Femur (tissue), 1 donor: ENCODE measurements at regions not wholly inside any gene's neighbourhood (a gene's known extent, or its start where the extent isn't known, plus 50 kb on each side); places are given as distances from the start of the nearest gene placed in this dataset.

Source experiments
- DNase-seq: peaks from one replicate; pipeline ENCODE4 v3.0.0-alpha.2; 2017

- no peak for DNase-seq
Observed at GRCh38 chr13:53150568-53150967, 122.0 kb downstream of the OLFM4 start.

GRCh38 chr13:53151336-53152056 is 122.9 kb downstream of the OLFM4 start:
- DNase-seq: peak; percentile 50

GRCh38 chr13:53152057-53152421 is 123.4 kb downstream of the OLFM4 start:
- no peak for DNase-seq

GRCh38 chr13:53158201-53158600 is 129.6 kb downstream of the OLFM4 start:
- DNase-seq: no peak

GRCh38 chr13:53159431-53159830 is 130.8 kb downstream of the OLFM4 start:
- no peak for DNase-seq

- no peak for DNase-seq
Observed at GRCh38 chr13:53160211-53160610, 131.6 kb downstream of the OLFM4 start.

GRCh38 chr13:53161251-53161650 is 132.6 kb downstream of the OLFM4 start:
- no peak for DNase-seq

- DNase-seq: no peak
Observed at GRCh38 chr13:53165261-53165660, 136.6 kb downstream of the OLFM4 start.

GRCh38 chr13:53167561-53167960 is 138.9 kb downstream of the OLFM4 start:
- DNase-seq: no peak

GRCh38 chr13:53170910-53171309 is 142.3 kb downstream of the OLFM4 start:
- DNase-seq: no peak

GRCh38 chr13:53174545-53174944 is 145.9 kb downstream of the OLFM4 start:
- no peak for DNase-seq

- no peak for DNase-seq
Observed at GRCh38 chr13:53180684-53181083, 152.1 kb downstream of the OLFM4 start.

GRCh38 chr13:53182724-53183123 is 154.1 kb downstream of the OLFM4 start:
- DNase-seq: no peak

GRCh38 chr13:53188120-53188519 is 159.5 kb downstream of the OLFM4 start:
- no peak for DNase-seq

GRCh38 chr13:53189162-53189561 is 160.5 kb downstream of the OLFM4 start:
- no peak for DNase-seq

- no peak for DNase-seq
Observed at GRCh38 chr13:53191091-53191490, 162.5 kb downstream of the OLFM4 start.

GRCh38 chr13:53197424-53197823 is 168.8 kb downstream of the OLFM4 start:
- no peak for DNase-seq

- no peak for DNase-seq
Observed at GRCh38 chr13:53198017-53198416, 169.4 kb downstream of the OLFM4 start.

GRCh38 chr13:53198736-53199135 is 170.1 kb downstream of the OLFM4 start:
- DNase-seq: no peak

- no peak for DNase-seq
Observed at GRCh38 chr13:53200075-53200474, 171.5 kb downstream of the OLFM4 start.

GRCh38 chr13:53200498-53201453 is 172.2 kb downstream of the OLFM4 start:
- DNase-seq: peak; percentile 70

GRCh38 chr13:53201454-53202225 is 173.0 kb downstream of the OLFM4 start:
- DNase-seq: peak; percentile 19

- no peak for DNase-seq
Observed at GRCh38 chr13:53204598-53204997, 176.0 kb downstream of the OLFM4 start.
